H1 (cell line): ENCODE measurements at regions not wholly inside any gene's neighbourhood (a gene's known extent, or its start where the extent isn't known, plus 50 kb on each side); places are given as distances from the start of the nearest gene placed in this dataset.

Source experiments
- CHD7 ChIP-seq: fragments of 300-600 bp; sonication (generic); IDR thresholded peaks from 2 replicates; pipeline ENCODE4 v1.7.1; 2012; ENCODE audit warnings: low read length, moderate library complexity, mild to moderate bottlenecking, inconsistent platforms; ENCODE audit not compliant: insufficient replicate concordance
- CREB1 ChIP-seq: IDR thresholded peaks from 2 replicates; pipeline ENCODE4 v1.6.1; 2012; ENCODE audit warnings: inconsistent platforms
- EGR1 ChIP-seq: IDR thresholded peaks from 2 replicates; pipeline ENCODE4 v1.6.1; 2011; ENCODE audit warnings: low read depth, low read length, borderline replicate concordance
- GABPA ChIP-seq: IDR thresholded peaks from 2 replicates; pipeline ENCODE4 v1.6.1; 2011; ENCODE audit warnings: mild to moderate bottlenecking, low read length, moderate library complexity, borderline replicate concordance; ENCODE audit not compliant: insufficient read depth
- HDAC2 ChIP-seq, 2 experiments: fragments of 300-600 bp in 1 of 2; sonication (generic) in 1 of 2; IDR thresholded peaks; 2 replicates each; pipeline ENCODE4 v1.6.1; 2011 to 2012; ENCODE audit warnings: low read depth in 2 of 2, low read length in 2 of 2, mild to moderate bottlenecking in 2 of 2, moderate library complexity in 2 of 2, borderline replicate concordance in 1 of 2, inconsistent platforms in 1 of 2
- KDM1A ChIP-seq: fragments of 200-600, 300-600 bp; sonication (generic); IDR thresholded peaks from 2 replicates; pipeline ENCODE4 v1.7.1; 2016; ENCODE audit warnings: mild to moderate bottlenecking, low read length, borderline replicate concordance
- MAX ChIP-seq: IDR thresholded peaks from 2 replicates; pipeline ENCODE4 v1.6.1; 2012; ENCODE audit warnings: inconsistent platforms
- NANOG ChIP-seq: IDR thresholded peaks from 2 replicates; pipeline ENCODE4 v1.6.1; 2011; ENCODE audit warnings: low read length, low read depth, mild to moderate bottlenecking, inconsistent platforms; ENCODE audit not compliant: insufficient read depth, poor library complexity, severe bottlenecking
- PHF8 ChIP-seq: fragments of 200-600 bp; sonication (generic); conservative IDR thresholded peaks from 2 replicates; pipeline ENCODE4 v1.7.1; 2012; ENCODE audit warnings: low read depth, mild to moderate bottlenecking, inconsistent platforms, low read length, moderate library complexity
- SIX5 ChIP-seq: IDR thresholded peaks from 2 replicates; pipeline ENCODE4 v1.6.1; 2011; ENCODE audit warnings: mild to moderate bottlenecking, low read depth, low read length
- SP1 ChIP-seq: IDR thresholded peaks from 2 replicates; pipeline ENCODE4 v1.6.1; 2011; ENCODE audit warnings: low read depth, low read length
- TEAD4 ChIP-seq: IDR thresholded peaks from 2 replicates; pipeline ENCODE4 v1.6.1; 2012; ENCODE audit warnings: low read depth, low read length, inconsistent platforms, mixed read lengths
- YY1 ChIP-seq: IDR thresholded peaks from 2 replicates; pipeline ENCODE4 v1.6.1; 2011; ENCODE audit warnings: low read depth, mild to moderate bottlenecking, low read length

- TF ChIP-seq CHD7 (no peak), GABPA (no peak), YY1 (no peak), EGR1 (no peak), KDM1A (no peak), MAX (no peak), SIX5 (no peak), SP1 (no peak), HDAC2 (IDR thresholded peaks at IDR 0.05; ENCODE audit: borderline replicate concordance in 1 of 2, low read depth in 2 of 2, low read length in 2 of 2) (no peak), CREB1 (no peak), NANOG (no peak), TEAD4 (no peak), PHF8 (no peak)
Observed at GRCh38 chr3:153431076-153431475, 269.1 kb downstream of the RAP2B start (continued).
